Choroid plexus epithelial cell (primary cell): ENCODE measurements at regions not wholly inside any gene's neighbourhood (a gene's known extent, or its start where the extent isn't known, plus 50 kb on each side); places are given as distances from the start of the nearest gene placed in this dataset.

Experiments used
- DNase-seq: peaks from one replicate; pipeline ENCODE4 v3.0.0-alpha.2; 2010; ENCODE audit warnings: low read depth
- H3K4me3 ChIP-seq: 2 replicates; pipeline ENCODE4 v1.5.1; 2011; ENCODE audit warnings: low read depth, mild to moderate bottlenecking, control low read depth, low read length, moderate library complexity
- TF ChIP-seq, protein P1 (sequence below): conservative IDR thresholded peaks from 2 replicates; pipeline ENCODE4 v1.5.1; 2011; ENCODE audit warnings: low read depth, mild to moderate bottlenecking, control low read depth, inconsistent platforms, low read length, moderate library complexity

DNA sequence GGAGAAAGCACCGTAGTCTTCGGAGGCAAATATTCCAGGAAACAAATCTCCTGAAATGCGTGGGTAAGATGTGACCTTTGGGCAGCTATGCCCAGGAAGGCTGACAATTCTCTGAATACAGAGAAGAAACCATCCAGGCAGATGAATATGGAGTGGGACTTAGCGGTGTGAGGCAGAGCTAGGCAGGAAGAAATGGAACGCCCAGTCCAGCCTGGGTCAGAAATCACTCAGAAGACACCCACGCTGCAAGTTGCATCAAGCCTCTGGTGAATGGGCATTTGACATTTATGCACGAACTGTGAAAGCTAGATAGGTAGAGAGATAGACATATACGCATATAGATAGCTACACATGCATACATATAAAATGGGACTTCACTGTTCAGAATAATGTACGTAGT, 498.5 kb downstream of the QKI start:
- no peak overlapping the region for H3K4me3 ChIP-seq
- DNase-seq = no peak
- TF ChIP-seq, protein P1, sequence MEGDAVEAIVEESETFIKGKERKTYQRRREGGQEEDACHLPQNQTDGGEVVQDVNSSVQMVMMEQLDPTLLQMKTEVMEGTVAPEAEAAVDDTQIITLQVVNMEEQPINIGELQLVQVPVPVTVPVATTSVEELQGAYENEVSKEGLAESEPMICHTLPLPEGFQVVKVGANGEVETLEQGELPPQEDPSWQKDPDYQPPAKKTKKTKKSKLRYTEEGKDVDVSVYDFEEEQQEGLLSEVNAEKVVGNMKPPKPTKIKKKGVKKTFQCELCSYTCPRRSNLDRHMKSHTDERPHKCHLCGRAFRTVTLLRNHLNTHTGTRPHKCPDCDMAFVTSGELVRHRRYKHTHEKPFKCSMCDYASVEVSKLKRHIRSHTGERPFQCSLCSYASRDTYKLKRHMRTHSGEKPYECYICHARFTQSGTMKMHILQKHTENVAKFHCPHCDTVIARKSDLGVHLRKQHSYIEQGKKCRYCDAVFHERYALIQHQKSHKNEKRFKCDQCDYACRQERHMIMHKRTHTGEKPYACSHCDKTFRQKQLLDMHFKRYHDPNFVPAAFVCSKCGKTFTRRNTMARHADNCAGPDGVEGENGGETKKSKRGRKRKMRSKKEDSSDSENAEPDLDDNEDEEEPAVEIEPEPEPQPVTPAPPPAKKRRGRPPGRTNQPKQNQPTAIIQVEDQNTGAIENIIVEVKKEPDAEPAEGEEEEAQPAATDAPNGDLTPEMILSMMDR = no peak

DNA sequence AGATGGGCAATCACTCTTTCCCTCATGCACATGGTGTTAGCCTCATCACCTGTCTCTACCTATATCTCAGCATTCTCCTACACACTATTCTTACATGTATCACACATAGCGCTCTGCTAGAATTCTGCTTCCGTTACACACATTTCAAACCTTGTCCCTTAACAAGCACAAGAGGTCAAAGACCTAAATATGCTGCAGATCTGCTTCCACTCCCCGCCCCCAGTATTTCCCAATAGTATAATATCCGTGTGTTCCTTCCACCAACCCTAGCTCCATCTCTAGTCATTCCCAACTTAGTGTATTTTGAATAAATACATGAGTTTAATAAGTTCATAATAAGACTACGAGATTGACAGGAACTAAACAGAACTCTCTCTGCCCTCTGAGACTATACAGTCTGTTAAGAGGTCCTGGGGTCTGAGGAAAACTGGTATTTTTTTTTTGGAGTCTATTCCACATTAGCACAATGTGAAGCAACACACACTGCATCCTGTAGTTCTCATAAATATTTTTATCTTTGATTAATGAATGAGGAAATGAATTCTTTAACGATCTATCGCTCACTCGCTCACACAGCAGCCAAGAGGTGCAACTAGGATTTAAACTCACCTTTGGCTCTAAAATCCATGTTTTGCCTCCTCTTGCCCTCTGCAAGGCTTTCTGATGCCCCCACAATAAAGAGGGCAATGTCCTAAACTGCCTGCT, 491.6 kb downstream of the QKI start:
- TF ChIP-seq, protein P1 = no peak
- DNase-seq = no peak

DNA sequence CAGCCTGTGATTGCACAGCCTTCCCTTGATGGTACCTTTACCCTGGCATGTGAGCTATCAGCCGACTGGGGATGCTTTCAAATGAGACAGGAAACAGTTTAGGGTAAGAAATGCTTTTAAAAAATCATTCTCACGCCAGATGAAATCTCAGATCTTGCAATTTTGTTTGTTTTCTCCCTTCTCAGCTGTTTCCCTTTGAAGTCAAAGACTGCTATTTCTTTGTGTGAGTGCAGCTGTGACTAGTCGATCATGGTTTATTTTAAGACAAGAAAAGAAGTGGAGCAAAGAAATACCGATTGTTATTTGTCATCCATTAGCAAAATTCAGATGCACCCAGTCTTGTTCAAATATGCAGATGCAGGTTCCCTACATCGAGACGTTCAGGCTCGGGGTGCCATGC, 489.7 kb downstream of the QKI start:
- TF ChIP-seq, protein P1 = no peak
- H3K4me3 ChIP-seq = no peak overlapping the region
- DNase-seq = peak; percentile 16

More for the DNA sequence above, 491.6 kb downstream of the QKI start:
- H3K4me3 ChIP-seq = no peak overlapping the region

DNA sequence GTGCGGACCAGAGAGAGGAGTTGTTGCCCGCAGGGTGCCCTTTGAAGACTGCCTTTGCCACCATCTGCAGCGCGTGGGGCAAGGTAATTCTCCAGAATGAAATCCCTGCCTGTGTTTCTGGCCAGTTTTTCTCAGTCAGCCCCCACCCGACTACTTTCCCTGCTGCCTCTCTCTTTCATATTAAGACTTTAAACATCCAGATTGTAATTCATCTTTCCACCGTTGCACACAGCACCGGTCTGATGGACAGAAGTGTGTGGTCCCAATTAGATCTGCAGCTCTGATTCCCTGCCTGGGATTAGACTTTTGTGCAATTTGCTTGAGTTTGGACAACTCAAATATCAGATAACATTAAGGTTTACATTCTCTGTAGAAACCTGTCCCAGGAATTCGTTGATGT, 489.0 kb downstream of the QKI start:
- no peak overlapping the region for H3K4me3 ChIP-seq
- DNase-seq = no peak
- TF ChIP-seq, protein P1 = no peak

- no peak overlapping the region for H3K4me3 ChIP-seq
- DNase-seq = no peak
- TF ChIP-seq, protein P1 = no peak
These were observed 488.5 kb downstream of the QKI start for GRCh38 chr6:163902993-163903392.

DNA sequence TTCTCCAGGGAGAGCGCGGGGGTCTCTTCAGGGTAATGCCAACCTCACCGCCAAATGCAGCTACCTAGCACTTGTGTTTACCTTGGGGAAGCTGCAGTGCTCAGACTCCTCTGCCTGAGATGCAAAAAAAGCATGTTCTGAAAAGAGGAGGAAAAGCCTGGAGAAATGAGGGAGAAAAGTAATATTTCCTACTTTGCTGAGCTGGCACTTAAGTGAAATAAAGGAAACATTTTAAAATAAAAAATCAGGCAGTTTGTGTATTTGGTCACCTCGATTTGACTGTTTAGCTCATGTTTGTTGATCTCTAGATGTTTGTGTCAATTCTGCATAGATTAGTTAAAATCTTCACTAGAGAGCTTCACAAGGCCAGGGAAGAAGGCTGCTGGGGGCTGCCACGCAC, 487.2 kb downstream of the QKI start:
- no peak overlapping the region for H3K4me3 ChIP-seq
- TF ChIP-seq, protein P1 = no peak
- no peak for DNase-seq

GRCh38 chr6:163900570-163900969, 486.1 kb downstream of the QKI start:
- peak; percentile 84 for DNase-seq
- TF ChIP-seq, protein P1 = no peak
- no peak overlapping the region for H3K4me3 ChIP-seq
